Prostate gland (tissue), 2 donors: ENCODE measurements at regions not wholly inside any gene's neighbourhood (a gene's known extent, or its start where the extent isn't known, plus 50 kb on each side); places are given as distances from the start of the nearest gene placed in this dataset.

ENCODE experiments used
- DNase-seq: peaks from one replicate; pipeline ENCODE4 v3.0.0-alpha.2; 2019; ENCODE audit warnings: low spot score
- H3K27ac ChIP-seq, 2 donors: fragments of 200-600 bp; sonication (generic); 2 replicates each; pipeline ENCODE4 v1.5.1; 2017 to 2019
- H3K27me3 ChIP-seq: fragments of 200-600 bp; sonication (generic); replicated peaks from 2 replicates; pipeline ENCODE4 v1.5.1; 2019; ENCODE audit not compliant: insufficient read depth
- H3K36me3 ChIP-seq, 2 donors: fragments of 200-600 bp; sonication (generic); 1 replicate in 1 of 2; 2 replicates in 1 of 2; pipeline versions ENCODE4 v1.5.1 to v1.8.1; 2017 to 2019
- H3K4me1 ChIP-seq: fragments of 200-600 bp; sonication (generic); replicated peaks from 2 replicates; pipeline ENCODE4 v1.5.1; 2019
- H3K4me3 ChIP-seq, 2 donors: fragments of 200-600 bp; sonication (generic); 2 replicates each; pipeline ENCODE4 v1.5.1; 2017 to 2019
- H3K9me3 ChIP-seq: fragments of 200-600 bp; sonication (generic); 2 replicates; pipeline ENCODE4 v1.5.1; 2017
- POLR2A ChIP-seq: fragments of 450-650 bp; IDR thresholded peaks from one replicate; pipeline ENCODE4 v1.6.1; 2016; ENCODE audit warnings: antibody characterized with exemption, mild to moderate bottlenecking
- POLR2AphosphoS5 ChIP-seq: sonication (generic); formaldehyde crosslinking; IDR thresholded peaks from one replicate; pipeline ENCODE4 v1.6.1; 2017; ENCODE audit warnings: antibody characterized with exemption
- WGBS: methylation state at CpG from one replicate; pipeline ENCODE4 v1.1.5; 2018; 5-methylcytosine and 5-hydroxymethylcytosine counted together
- intact Hi-C: fragments of 100-400 bp; cut with DNase I; formaldehyde crosslinking; loops from one replicate; pipeline ENCODE4 v1.14.2; 2022
- TF ChIP-seq, protein P1 (sequence below), 4 experiments: fragments of 200-600 bp in 2 of 4; fragments of 450-650 bp in 2 of 4; sonication (generic) in 2 of 4; IDR thresholded peaks; 1 replicate in 3 of 4; 2 replicates in 1 of 4; pipeline ENCODE4 v1.5.1; 2016 to 2019; ENCODE audit warnings: antibody characterized with exemption in 4 of 4, mild to moderate bottlenecking in 2 of 4, moderate library complexity in 2 of 4

DNA sequence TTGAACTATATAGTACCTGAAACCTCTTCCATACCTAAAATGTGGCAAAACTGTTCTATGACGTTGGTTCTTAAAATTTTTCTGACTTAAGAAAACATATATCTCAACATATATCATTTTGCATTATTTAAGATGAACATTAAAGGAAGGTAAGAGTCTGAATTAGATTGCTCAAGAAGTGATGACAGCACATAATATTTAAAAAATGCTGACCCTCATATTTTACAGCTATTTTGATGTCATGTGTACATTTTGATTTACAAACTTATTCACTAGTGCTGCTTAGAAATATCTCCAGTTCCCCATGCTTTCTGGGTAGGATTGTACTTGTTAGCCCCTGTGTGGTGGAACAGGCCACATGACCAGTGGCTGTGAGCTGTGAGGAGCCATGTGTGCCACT lies 666.1 kb downstream of the SATB2 start:
- intact Hi-C loops = no loop called here
- Histone ChIP-seq H3K9me3 (no peaks in the 10 kb centered on the region), H3K36me3 (no peaks in the 10 kb centered on the region), H3K27me3 (no peaks in the 10 kb centered on the region), H3K4me1 (no peaks in the 10 kb centered on the region), H3K4me3 (no peak overlapping the region), H3K27ac (no peak overlapping the region)
- no peak for DNase-seq
- TF ChIP-seq, protein P1, sequence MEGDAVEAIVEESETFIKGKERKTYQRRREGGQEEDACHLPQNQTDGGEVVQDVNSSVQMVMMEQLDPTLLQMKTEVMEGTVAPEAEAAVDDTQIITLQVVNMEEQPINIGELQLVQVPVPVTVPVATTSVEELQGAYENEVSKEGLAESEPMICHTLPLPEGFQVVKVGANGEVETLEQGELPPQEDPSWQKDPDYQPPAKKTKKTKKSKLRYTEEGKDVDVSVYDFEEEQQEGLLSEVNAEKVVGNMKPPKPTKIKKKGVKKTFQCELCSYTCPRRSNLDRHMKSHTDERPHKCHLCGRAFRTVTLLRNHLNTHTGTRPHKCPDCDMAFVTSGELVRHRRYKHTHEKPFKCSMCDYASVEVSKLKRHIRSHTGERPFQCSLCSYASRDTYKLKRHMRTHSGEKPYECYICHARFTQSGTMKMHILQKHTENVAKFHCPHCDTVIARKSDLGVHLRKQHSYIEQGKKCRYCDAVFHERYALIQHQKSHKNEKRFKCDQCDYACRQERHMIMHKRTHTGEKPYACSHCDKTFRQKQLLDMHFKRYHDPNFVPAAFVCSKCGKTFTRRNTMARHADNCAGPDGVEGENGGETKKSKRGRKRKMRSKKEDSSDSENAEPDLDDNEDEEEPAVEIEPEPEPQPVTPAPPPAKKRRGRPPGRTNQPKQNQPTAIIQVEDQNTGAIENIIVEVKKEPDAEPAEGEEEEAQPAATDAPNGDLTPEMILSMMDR (IDR thresholded peaks at IDR 0.05) = no peak
- TF ChIP-seq POLR2A = no peak
- TF ChIP-seq POLR2AphosphoS5 = no peak
- 0% methylated on average over 1 of the region's 1 CpG for WGBS

- TF ChIP-seq, protein P1 (IDR thresholded peaks at IDR 0.05) = no peak
- no peak for TF ChIP-seq POLR2AphosphoS5
- TF ChIP-seq POLR2A = no peak
- H3K27me3 ChIP-seq = no peaks in the 10 kb centered on the region
- H3K4me1 ChIP-seq = no peaks in the 10 kb centered on the region
- DNase-seq = no peak
- H3K4me3 ChIP-seq = no peak overlapping the region
- WGBS = 57% methylated on average over 2 of the region's 2 CpGs
- no peaks in the 10 kb centered on the region for H3K9me3 ChIP-seq
- intact Hi-C loops = no loop called here
- no peaks in the 10 kb centered on the region for H3K36me3 ChIP-seq
- no peak overlapping the region for H3K27ac ChIP-seq
Measured at GRCh38 chr2:198788676-198789075, 669.1 kb downstream of the SATB2 start.

- TF ChIP-seq POLR2A = no peak
- TF ChIP-seq, protein P1 (IDR thresholded peaks at IDR 0.05) = no peak
- no peak for TF ChIP-seq POLR2AphosphoS5
- no peak for DNase-seq
- intact Hi-C loops = no loop called here
- H3K9me3 ChIP-seq = no peaks in the 10 kb centered on the region
- H3K27ac ChIP-seq = no peak overlapping the region
- H3K4me3 ChIP-seq = no peak overlapping the region
- H3K27me3 ChIP-seq = no peaks in the 10 kb centered on the region
- 87% methylated on average over 3 of the region's 3 CpGs for WGBS
- H3K4me1 ChIP-seq = no peaks in the 10 kb centered on the region
- H3K36me3 ChIP-seq = no peaks in the 10 kb centered on the region
Measured at GRCh38 chr2:198782734-198783133, 675.0 kb downstream of the SATB2 start.

DNA sequence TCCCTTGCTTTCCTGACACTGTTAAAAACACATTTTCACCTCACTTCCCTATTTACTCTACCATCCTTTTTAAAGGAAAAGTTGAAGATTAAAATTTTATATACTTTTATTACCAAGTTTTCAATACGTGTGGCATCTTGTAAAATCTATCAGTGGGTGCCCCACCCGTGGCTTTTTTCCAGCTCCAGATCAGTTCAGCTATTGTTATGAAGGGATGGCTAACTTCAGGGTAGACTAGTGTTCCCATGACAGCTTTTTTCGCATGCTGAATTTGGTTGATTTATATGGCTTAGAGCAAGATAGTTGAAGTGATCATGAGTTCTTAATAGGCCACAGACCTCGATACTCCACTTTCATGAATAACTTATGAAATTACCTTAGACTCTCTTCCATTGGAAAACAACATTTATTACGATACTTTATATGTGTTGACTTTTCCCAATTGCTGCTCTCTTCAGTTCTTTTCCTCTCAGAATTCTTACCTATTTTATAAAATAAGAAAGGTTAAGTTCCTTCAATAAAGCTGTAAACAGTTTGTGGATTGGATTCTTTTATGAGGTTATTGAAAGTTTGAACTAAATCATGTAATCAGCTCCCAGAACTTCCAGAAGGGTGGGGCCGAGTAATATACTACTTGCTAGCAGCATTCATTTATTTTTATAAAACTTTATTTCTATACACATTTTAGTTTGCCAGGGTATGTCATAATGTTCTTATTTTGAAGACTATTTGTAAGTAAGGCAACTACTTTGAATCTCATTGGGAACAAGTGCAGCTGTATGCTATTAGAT lies 680.9 kb downstream of the SATB2 start:
- H3K4me3 ChIP-seq = no peak overlapping the region
- H3K4me1 ChIP-seq = no peaks in the 10 kb centered on the region
- no peaks in the 10 kb centered on the region for H3K36me3 ChIP-seq
- 58% methylated on average over 6 of the region's 6 CpGs for WGBS
- DNase-seq = no peak
- no peak for TF ChIP-seq POLR2A
- H3K27me3 ChIP-seq = no peaks in the 10 kb centered on the region
- H3K9me3 ChIP-seq = no peaks in the 10 kb centered on the region
- H3K27ac ChIP-seq = no peak overlapping the region
- intact Hi-C loops = no loop called here

GRCh38 chr2:198775737-198776136 lies 682.0 kb downstream of the SATB2 start:
- 84% methylated on average over 5 of the region's 5 CpGs for WGBS
- Histone ChIP-seq H3K27ac (no peak overlapping the region), H3K36me3 (no peaks in the 10 kb centered on the region), H3K4me1 (no peaks in the 10 kb centered on the region), H3K4me3 (no peak overlapping the region), H3K9me3 (no peaks in the 10 kb centered on the region), H3K27me3 (no peaks in the 10 kb centered on the region)
- intact Hi-C loops = no loop called here
- TF ChIP-seq, protein P1 (IDR thresholded peaks at IDR 0.05) = no peak
- TF ChIP-seq POLR2AphosphoS5 = no peak
- TF ChIP-seq POLR2A = no peak
- no peak for DNase-seq
